AG04449 (cell line): ENCODE measurements at regions not wholly inside any gene's neighbourhood (a gene's known extent, or its start where the extent isn't known, plus 50 kb on each side); places are given as distances from the start of the nearest gene placed in this dataset.

Source experiments
- CTCF ChIA-PET: fragments of 350-600 bp; formaldehyde crosslinking; extraction: SDS; loops from one replicate; lab custom pipeline; 2021; ENCODE audit warnings: antibody characterized with exemption; lab: Yijun Ruan, JAX
- POLR2A ChIA-PET: fragments of 400-600, 350-600 bp; formaldehyde crosslinking; extraction: SDS; loops from one replicate; lab custom pipeline; 2020; ENCODE audit warnings: antibody characterized with exemption, inconsistent platforms; lab: Yijun Ruan, JAX
- DNase-seq: peaks from one replicate; pipeline ENCODE4 v3.0.0-alpha.2; 2010; ENCODE audit warnings: low read depth, low spot score
- H3K4me3 ChIP-seq: 2 replicates; pipeline ENCODE4 v1.5.1; 2011; ENCODE audit warnings: low read depth, mild to moderate bottlenecking, control low read depth, low read length
- TF ChIP-seq, protein P1 (sequence below): IDR thresholded peaks from one replicate; pipeline ENCODE4 v1.5.1; 2011; ENCODE audit warnings: mild to moderate bottlenecking, moderate library complexity, low read length, control low read depth, inconsistent platforms; ENCODE audit not compliant: insufficient read depth; ENCODE audit errors: missing control alignments

- no peak for DNase-seq
- no peak overlapping the region for H3K4me3 ChIP-seq
- TF ChIP-seq, protein P1, sequence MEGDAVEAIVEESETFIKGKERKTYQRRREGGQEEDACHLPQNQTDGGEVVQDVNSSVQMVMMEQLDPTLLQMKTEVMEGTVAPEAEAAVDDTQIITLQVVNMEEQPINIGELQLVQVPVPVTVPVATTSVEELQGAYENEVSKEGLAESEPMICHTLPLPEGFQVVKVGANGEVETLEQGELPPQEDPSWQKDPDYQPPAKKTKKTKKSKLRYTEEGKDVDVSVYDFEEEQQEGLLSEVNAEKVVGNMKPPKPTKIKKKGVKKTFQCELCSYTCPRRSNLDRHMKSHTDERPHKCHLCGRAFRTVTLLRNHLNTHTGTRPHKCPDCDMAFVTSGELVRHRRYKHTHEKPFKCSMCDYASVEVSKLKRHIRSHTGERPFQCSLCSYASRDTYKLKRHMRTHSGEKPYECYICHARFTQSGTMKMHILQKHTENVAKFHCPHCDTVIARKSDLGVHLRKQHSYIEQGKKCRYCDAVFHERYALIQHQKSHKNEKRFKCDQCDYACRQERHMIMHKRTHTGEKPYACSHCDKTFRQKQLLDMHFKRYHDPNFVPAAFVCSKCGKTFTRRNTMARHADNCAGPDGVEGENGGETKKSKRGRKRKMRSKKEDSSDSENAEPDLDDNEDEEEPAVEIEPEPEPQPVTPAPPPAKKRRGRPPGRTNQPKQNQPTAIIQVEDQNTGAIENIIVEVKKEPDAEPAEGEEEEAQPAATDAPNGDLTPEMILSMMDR: no peak
- CTCF ChIA-PET: no interaction called here
- POLR2A ChIA-PET: no interaction called here
Observed at GRCh38 chr18:37965572-37965970, 400.0 kb upstream of the CELF4 start.

DNA sequence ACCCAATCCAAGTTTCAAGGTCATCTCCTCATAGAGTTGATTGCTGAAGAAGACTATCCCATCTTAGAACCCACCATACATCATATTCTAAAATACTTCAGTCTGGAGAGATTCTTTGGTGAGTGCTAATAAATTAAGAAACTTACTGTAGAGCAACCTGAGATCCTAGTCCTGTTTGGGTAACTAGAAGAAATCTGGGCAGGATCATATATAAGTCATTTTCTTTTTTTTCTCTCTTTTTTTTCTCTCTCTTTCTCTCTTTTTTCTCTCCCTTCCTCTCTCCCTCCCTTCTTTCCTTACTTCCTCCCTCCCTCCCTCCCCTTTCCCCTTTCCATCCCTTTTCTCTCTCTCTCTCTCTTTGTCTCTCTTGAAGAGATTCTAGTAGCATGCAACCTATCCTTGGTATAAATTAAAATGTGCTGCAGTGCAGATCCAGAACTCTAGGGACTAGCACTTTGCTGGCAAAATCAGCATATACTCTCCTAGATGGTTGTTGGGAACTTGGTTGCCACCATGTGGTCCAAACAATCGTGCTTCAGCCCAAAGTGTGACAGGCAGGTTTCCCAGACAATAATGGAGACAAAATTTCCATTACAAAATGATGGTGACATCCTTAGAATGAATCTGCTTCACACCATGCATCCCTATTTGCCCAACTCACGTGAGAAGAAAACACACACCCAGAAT lies 399.4 kb upstream of the CELF4 start:
- no peak overlapping the region for H3K4me3 ChIP-seq
- POLR2A ChIA-PET: no interaction called here
- TF ChIP-seq, protein P1: no peak
- CTCF ChIA-PET: no interaction called here
- no peak for DNase-seq

GRCh38 chr18:37963837-37964236 lies 398.2 kb upstream of the CELF4 start:
- ChIA-PET CTCF (no interaction called here), POLR2A (no interaction called here)
- no peak for DNase-seq
- TF ChIP-seq, protein P1: no peak
- no peak overlapping the region for H3K4me3 ChIP-seq

GRCh38 chr18:37962316-37962966 lies 396.8 kb upstream of the CELF4 start:
- TF ChIP-seq, protein P1: no peak
- ChIA-PET POLR2A (no interaction called here), CTCF (no interaction called here)
- DNase-seq: no peak
- H3K4me3 ChIP-seq: no peak overlapping the region

GRCh38 chr18:37958499-37958898 lies 392.9 kb upstream of the CELF4 start:
- no peak for DNase-seq
- CTCF ChIA-PET: no interaction called here
- POLR2A ChIA-PET: no interaction called here
- H3K4me3 ChIP-seq: no peak overlapping the region
- TF ChIP-seq, protein P1: no peak

GRCh38 chr18:37956902-37957301 lies 391.3 kb upstream of the CELF4 start:
- ChIA-PET POLR2A (no interaction called here), CTCF (no interaction called here)
- DNase-seq: no peak
- H3K4me3 ChIP-seq: no peak overlapping the region
- TF ChIP-seq, protein P1: no peak
